Left ventricle myocardium superior (tissue), 1 donor: ENCODE measurements at regions not wholly inside any gene's neighbourhood (a gene's known extent, or its start where the extent isn't known, plus 50 kb on each side); places are given as distances from the start of the nearest gene placed in this dataset.
A peak's percentile ranks its signal among the peaks of the same experiment; 100 is the strongest.

Source experiments
- ATAC-seq: fragments of 200-7000 bp; cut with Tn5 transposase; one replicate; pipeline ENCODE4 v1.9.1; 2020; ENCODE audit warnings: mild to moderate bottlenecking, moderate library complexity
- DNase-seq: peaks from one replicate; pipeline ENCODE4 v3.0.0-alpha.2; 2020
- intact Hi-C: fragments of 100-400 bp; cut with micrococcal nuclease; formaldehyde crosslinking; loops from one replicate; pipeline ENCODE4 v1.11.0; 2022
- donor health status: DM: no; HTN: yes; CAD: no; lungs with severe emphysema.

DNA sequence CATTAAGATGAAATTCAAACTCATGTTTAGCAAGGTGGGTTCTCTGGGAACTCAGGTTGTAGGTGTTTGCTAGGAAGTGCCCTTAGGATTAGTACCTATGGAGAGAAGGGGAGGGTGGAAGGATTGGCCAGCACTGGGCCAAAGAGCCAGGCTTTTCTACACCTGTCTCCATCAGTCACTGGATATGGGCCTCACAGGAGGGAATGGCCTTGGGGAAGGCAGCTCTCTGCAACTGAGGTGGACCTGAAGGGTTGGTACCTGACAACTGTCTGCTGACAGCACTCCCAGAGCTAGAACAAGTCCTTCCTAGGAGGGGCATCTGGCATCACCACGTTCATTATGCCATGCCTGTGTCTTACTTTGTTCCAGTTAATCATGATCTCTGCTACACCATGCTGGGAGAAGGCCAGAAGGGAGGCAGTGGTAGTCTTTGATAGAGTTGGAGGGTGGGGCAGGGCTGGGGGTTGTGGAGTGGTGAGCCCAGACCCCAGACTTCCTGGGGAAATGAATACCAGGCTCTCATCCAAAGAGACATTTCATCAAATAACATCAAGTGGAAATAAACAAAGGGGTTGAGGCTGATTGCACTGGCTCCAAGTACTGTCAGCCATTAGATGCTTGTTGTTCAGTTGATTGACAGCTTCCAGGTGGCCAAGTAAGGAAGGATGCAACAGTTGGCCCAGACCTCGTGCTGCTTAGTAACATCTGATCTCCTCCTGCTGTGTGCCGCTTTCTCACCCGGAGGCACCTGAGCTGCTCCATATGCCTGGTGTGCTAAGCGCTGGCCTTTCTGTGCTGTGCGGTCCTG, 70.6 kb upstream of the PIK3CG start:
- DNase-seq (no peak), ATAC-seq (no peak)
- intact Hi-C loops, result no loop called here

DNA sequence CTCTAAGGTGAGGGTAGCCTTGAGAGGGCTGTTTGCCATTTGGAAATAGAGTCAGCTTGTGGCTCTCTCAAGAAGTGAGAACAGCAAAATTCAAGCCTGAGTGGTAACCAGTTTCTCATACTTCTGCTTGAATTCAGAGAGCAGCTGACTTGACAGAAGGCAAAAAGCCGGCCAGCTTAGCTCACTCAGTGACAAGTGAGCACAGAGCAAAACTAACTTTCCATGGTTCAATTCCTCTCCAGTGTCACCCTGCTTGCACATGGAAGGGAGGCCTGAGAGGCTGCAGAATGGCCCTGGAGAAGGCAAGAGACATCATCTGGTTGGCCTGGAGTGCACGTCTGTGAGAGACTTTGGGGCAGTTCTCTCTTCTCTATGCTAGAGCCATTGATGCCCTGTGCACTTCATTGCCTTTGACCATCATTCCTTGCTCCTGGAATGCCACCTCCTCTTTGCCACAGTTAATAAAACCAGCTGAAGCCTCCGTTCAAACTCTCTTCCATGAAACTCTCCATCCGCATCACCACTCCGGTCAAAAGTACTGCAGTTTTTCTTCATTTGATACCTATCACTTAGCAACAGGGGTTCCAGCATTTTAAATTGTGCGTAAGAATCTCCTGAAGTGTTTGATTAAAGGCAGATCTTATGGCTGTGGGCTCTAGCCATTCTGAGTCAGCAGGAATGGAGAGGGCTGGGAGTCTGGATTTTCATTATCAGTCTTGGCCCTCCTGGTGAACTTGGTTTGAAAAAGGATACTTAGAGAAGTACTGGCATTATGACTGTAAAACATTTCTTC, 69.8 kb upstream of the PIK3CG start:
- DNase-seq, result no peak
- ATAC-seq, result no peak
- intact Hi-C loops, result no loop called here

DNA sequence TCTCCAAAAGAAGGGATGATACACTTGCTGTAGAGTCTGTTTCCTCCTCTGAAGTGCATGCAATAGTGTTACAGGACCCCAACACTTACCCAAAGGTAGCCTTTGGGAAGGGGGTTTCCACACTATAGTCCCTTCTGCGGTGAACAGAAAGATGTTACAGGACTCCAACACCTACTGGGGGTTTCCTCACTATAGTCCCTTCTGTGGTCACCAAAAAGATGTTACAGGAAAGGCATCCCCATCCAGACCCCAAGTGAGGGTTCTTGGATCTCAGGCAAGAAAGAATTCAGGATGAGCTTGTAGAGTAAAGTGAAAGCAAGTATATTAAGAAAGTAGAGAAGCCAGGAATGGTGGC, 69.2 kb upstream of the PIK3CG start:
- ATAC-seq, result no peak
- intact Hi-C loops, result no loop called here
- no peak for DNase-seq

DNA sequence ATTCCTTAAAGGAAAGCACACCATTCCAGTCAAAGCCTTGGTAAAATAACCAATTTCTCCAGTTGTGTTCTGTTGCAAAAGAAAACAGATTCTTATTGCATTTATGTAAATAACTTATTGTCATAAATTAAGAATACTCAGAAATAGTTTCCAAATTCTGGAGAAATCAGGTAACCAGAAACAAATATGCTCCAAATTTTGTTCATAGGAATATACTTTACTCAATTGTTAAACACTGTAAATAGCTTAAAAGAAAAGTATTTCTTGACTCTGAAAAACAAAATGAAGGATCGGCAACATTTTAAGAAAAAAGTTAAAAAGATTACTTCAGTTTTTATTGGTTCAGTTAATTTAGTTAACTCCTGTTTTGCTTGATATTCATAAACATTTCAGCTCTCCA, 67.1 kb upstream of the PIK3CG start:
- no peak for ATAC-seq
- DNase-seq, result no peak
- intact Hi-C loops, result no loop called here

DNA sequence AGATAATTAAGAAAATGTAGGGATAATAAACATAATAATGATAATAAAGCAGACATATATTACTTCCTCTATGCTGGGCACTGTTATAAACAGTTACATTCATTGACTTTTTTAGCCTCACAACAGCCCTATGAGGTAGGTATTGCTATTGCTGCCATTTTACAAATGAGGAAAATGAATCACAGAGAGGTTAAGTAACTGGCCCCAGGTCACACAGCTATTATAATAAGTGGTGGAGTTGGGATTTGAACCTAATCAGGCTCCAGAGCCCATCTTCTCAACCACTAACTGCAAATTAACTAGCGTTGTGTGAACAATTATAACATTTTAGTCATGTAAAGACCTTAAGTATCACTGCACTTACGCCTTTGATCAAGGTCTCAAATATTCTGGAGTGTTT, 62.5 kb upstream of the PIK3CG start:
- DNase-seq, result no peak
- intact Hi-C loops, result no loop called here
- no peak for ATAC-seq

DNA sequence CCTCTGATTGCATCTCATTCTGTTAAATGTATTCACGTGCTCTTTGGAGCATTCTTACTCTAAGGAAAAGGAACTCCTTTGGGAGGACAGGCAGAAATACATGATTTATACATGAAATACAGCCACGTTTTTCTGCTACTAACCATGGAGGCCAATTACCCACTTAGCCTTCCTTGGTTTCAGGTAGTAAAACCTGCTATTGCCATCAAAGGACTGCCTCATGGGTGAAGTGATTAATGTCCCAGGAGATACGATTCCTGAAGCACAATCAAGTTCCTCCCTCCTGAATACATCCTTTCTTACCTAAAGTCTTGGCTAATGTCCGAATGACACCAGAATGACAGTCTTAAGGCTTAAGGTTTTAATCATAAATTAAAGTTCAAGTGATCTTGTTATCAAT, 58.5 kb upstream of the PIK3CG start:
- ATAC-seq (no peak), DNase-seq (no peak)
- intact Hi-C loops, result no loop called here

DNA sequence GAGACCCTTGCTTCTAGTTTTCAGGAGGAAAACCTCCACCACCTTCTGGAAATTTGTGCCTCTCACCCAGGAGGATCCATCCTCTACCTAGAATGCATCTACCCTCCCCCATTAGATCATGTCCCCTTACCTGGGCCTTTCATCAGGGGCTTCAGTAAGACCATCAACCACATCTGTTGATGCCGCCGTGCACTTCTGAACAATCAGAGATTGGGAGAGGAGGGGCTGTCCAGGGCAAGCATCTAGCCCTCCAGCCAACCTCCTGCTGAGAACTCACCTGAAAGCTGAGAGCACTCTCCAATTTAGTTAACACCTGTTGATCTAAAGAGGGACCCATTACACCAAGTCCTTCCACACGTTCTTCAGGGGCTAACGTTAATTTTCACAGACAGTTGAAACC, 57.6 kb upstream of the PIK3CG start:
- ATAC-seq (no peak), DNase-seq (no peak)
- intact Hi-C loops, result no loop called here

DNA sequence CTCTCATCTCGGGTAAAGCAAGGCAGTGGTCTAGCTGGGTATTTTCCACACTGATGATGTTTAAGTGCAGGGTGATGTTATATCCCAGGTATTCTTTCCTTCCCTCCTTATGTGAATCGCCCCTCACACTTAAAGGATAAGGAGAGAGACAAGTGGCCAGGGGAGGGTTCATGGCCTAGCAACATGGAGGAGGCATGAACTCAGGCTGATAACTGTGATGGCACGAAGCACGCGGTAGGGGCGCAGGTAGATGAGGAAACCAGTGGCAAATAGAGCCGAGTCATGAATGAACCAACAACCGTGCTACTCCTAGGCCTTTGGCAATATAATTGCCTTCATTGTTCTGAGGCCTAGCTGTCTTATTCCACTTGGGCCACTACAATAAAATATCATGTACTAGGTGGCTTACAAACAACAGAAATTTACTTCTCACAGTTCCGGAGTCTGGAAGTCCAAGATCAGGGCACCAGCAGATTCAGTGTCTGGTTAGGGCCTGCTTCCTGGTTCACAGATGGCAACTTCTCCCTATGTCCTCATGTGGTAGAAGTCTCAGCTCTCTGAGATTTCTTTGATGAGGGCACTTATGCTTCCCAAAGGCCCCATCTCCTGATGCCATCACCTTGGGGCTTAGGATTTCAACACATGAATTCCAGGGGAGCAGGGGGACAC, 56.0 kb upstream of the PIK3CG start:
- no peak for ATAC-seq

DNA sequence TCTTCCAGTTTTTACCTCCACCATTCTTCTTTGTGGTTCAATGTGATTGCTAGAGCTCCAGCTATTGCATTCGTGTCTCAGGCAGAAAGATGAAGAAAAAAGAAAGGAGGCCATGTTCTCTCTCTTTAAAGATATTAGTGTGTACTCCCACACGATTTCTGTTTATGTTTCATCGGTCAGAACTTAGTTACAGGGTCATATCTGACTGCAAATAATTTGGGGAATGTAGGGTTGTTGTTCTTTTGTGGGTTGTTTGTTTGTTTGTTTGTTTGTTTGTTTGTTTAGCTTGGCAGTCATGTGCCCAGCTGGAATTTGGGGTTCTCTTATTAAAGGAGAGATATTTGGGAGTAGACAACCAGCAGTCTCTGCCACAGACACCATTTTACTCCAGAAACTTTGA, 53.6 kb upstream of the PIK3CG start:
- intact Hi-C loops, result no loop called here
- ATAC-seq, result no peak
- no peak for DNase-seq

More for the DNA sequence above, 56.0 kb upstream of the PIK3CG start:
- intact Hi-C loops, result no loop called here
- no peak for DNase-seq

DNA sequence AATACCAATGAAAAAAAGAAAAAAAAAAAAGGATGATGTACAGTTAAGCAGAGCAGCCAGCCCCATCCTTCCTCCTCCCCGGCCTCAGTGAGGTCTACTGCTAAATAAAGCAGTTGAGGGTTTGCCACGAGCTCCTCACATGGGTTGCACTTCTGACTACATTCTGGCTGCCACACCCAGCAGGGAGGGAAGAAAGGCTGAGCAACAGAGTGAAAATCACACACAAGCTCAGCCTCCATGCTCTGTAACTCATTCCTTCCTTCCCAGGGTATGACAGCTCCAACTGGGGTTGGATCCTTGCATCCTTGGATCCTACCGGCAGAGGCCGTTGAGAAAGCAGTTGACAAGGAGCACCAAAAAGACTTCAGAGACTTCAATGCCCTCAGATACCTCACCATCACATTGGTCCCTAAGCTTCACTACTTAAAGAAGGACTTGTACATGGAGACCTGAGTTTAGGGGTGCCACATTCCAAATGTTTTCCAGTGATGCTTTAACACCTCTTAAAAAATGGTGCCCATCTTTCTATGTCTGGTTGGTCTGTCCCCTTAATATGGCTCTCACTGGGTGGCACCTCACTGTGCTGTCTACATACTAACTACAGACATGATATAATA, 52.9 kb upstream of the PIK3CG start:
- ATAC-seq (peak; percentile 88), DNase-seq (peak; percentile 35)
- intact Hi-C loops, result no loop called here

DNA sequence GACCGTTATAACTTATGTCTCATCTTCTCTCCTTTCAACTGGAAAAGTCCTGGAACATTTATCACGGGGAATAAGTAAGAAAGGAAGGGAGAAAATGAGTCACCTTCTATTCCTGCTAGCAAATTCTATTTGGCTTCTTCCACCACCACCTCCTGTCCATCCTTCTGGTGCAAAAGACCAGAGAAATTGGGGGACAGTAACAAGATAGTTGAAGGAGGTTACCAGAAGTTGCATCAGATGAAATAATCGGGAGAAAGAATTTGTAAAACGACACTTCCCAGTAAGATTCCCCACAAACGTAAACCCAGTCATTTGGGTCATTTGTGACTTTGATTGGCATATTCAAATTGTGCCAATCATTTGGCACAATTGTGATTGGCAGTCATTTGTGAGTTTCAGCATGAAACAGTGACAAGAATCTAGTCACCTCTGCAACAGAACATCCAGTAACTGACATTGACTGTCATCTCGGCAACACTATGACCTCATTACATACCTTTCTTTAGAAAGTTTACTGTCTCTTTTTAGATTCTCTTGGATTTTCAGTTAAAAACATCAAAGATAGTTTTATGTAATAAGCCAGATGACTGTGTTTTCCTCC, 51.3 kb upstream of the PIK3CG start:
- ATAC-seq, result no peak
- no peak for DNase-seq
- intact Hi-C loops, result no loop called here

DNA sequence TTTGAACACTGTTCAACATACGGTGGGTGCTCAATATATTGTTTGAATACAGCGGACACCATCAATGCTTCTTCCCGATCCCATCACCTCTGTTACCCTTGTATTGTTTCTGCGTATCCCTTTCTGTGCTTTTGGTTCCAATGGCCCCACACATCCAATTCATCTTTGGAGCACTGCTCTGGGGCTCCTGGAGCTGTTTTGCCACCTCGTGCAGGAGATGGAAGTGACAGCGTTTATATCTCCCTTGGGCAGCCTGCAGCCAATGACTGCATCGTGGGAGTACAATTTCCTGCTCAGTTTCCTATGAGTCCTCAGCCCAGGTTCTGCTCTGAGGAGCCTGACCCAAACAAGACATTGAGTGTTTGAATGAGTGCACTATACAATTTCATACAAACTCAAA, 50.2 kb upstream of the PIK3CG start:
- ATAC-seq (no peak), DNase-seq (no peak)
- intact Hi-C loops, result no loop called here
